ENCODE measurements at regions not wholly inside any gene's neighbourhood (a gene's known extent, or its start where the extent isn't known, plus 50 kb on each side); places are given as distances from the start of the nearest gene placed in this dataset.

- no peak for DNase-seq
These were observed 291.7 kb upstream of the HABP2 start for GRCh38 chr10:113261161-113261560.

GRCh38 chr10:113261611-113262091 lies 291.2 kb upstream of the HABP2 start:
- no peak for DNase-seq

GRCh38 chr10:113263056-113263455 lies 289.8 kb upstream of the HABP2 start:
- no peak for DNase-seq

- DNase-seq: no peak
These were observed 288.3 kb upstream of the HABP2 start for GRCh38 chr10:113264333-113265131.

GRCh38 chr10:113266147-113266546 lies 286.7 kb upstream of the HABP2 start:
- no peak for DNase-seq

- no peak for DNase-seq
These were observed 285.0 kb upstream of the HABP2 start for GRCh38 chr10:113267619-113268562.

GRCh38 chr10:113269333-113269732 lies 283.5 kb upstream of the HABP2 start:
- DNase-seq: no peak

- DNase-seq: no peak
These were observed 280.3 kb upstream of the HABP2 start for GRCh38 chr10:113272511-113272910.

- DNase-seq: no peak
These were observed 279.4 kb upstream of the HABP2 start for GRCh38 chr10:113273181-113274163.

- DNase-seq: no peak
These were observed 278.6 kb upstream of the HABP2 start for GRCh38 chr10:113274176-113274829.

- no peak for DNase-seq
These were observed 274.6 kb upstream of the HABP2 start for GRCh38 chr10:113278221-113278620.

- DNase-seq: no peak
These were observed 274.2 kb upstream of the HABP2 start for GRCh38 chr10:113278664-113279063.

GRCh38 chr10:113279262-113279661 lies 273.6 kb upstream of the HABP2 start:
- DNase-seq: no peak

GRCh38 chr10:113282564-113282963 lies 270.3 kb upstream of the HABP2 start:
- DNase-seq: no peak

- no peak for DNase-seq
These were observed 269.7 kb upstream of the HABP2 start for GRCh38 chr10:113283189-113283588.

- DNase-seq: no peak
These were observed 268.2 kb upstream of the HABP2 start for GRCh38 chr10:113284635-113285034.

- no peak for DNase-seq
These were observed 267.5 kb upstream of the HABP2 start for GRCh38 chr10:113285305-113285704.

- no peak for DNase-seq
These were observed 265.3 kb upstream of the HABP2 start for GRCh38 chr10:113287592-113287991.

GRCh38 chr10:113290137-113290536 lies 262.7 kb upstream of the HABP2 start:
- DNase-seq: no peak

GRCh38 chr10:113291413-113291812 lies 261.4 kb upstream of the HABP2 start:
- no peak for DNase-seq

- no peak for DNase-seq
These were observed 260.8 kb upstream of the HABP2 start for GRCh38 chr10:113292086-113292485.

GRCh38 chr10:113292743-113293142 lies 260.1 kb upstream of the HABP2 start:
- DNase-seq: no peak

Measured in NCI-H2107 (cell line).